ENCODE measurements at regions not wholly inside any gene's neighbourhood (a gene's known extent, or its start where the extent isn't known, plus 50 kb on each side); places are given as distances from the start of the nearest gene placed in this dataset.

DNA sequence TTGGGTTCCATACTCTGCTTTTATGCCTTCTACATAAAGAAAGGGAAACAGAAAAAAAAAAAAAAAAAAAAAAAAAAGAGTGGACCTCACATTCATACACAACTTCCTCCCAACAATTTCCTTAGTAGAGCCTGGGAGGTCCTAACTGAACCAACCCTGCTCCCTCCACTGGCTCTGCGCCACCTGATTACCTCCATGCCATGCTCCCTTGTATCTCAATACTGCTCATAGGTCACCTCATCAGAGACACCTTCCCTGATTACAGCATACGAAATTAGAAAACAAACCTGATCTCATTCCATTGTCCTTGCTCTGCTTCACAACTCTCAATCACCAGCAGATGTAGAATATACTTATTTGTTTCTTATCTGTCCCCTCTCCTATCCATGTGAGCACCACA, 134.2 kb upstream of the EYA4 start:
- TF ChIP-seq, protein P1, sequence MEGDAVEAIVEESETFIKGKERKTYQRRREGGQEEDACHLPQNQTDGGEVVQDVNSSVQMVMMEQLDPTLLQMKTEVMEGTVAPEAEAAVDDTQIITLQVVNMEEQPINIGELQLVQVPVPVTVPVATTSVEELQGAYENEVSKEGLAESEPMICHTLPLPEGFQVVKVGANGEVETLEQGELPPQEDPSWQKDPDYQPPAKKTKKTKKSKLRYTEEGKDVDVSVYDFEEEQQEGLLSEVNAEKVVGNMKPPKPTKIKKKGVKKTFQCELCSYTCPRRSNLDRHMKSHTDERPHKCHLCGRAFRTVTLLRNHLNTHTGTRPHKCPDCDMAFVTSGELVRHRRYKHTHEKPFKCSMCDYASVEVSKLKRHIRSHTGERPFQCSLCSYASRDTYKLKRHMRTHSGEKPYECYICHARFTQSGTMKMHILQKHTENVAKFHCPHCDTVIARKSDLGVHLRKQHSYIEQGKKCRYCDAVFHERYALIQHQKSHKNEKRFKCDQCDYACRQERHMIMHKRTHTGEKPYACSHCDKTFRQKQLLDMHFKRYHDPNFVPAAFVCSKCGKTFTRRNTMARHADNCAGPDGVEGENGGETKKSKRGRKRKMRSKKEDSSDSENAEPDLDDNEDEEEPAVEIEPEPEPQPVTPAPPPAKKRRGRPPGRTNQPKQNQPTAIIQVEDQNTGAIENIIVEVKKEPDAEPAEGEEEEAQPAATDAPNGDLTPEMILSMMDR (IDR thresholded peaks at IDR 0.05): no peak
- no peak for TF ChIP-seq POLR2A (IDR thresholded peaks at IDR 0.05)
